ENCODE measurements at regions not wholly inside any gene's neighbourhood (a gene's known extent, or its start where the extent isn't known, plus 50 kb on each side); places are given as distances from the start of the nearest gene placed in this dataset.

DNA sequence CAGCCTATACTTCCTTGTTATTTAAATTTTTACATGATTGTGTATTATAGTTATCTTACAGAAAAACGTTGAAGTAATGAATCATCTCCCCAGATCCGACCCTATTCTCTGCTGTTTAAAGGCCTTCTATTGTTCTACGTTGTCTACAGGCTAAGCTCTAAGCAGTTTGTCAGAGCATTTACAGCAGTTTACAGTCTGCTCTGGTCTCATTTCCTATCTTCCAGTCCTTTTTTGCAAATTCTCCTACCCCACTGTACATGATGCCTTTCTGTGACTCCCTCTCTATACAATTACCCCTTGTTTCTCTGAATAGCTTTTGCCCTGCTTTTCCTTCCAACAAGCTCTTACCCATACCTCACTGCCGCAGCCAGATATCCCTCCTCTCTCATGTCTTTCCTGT is 319.2 kb upstream of the FMN2 start:
- DNase-seq (ENCODE audit: insufficient read length, low spot score, missing footprints) = no peak
- no peaks in the 10 kb centered on the region for H3K79me2 ChIP-seq (ENCODE audit: insufficient read depth, low read length)

DNA sequence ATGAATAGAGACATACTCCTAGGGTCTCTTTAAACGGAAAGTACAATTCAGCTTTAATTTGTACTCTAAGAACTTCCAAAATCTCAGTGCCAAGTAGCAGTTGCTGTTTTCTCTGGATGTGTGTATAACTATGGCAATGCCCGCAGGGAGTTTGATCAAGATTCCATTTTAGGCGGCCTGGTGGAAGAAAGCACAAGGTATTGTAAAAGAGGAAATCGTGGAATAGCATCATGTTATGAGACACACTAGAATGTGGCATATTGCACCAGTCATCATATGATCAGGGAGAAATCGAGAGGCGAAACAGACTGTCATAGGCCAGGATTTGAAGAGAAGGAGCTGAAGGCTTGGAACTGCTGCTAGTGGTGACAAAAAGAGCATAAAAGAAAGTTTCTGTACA is 316.2 kb upstream of the FMN2 start:
- H3K4me2 ChIP-seq (ENCODE audit: insufficient read depth, low read length) = no peak overlapping the region
- H3K27me3 ChIP-seq (ENCODE audit: insufficient read depth, low read length) = no peaks in the 10 kb centered on the region
- no peaks in the 10 kb centered on the region for H3K4me1 ChIP-seq (ENCODE audit: insufficient read depth, low read length)
- no peaks in the 10 kb centered on the region for H3K36me3 ChIP-seq (ENCODE audit: insufficient read depth, low read length)
- TF ChIP-seq, protein P1, sequence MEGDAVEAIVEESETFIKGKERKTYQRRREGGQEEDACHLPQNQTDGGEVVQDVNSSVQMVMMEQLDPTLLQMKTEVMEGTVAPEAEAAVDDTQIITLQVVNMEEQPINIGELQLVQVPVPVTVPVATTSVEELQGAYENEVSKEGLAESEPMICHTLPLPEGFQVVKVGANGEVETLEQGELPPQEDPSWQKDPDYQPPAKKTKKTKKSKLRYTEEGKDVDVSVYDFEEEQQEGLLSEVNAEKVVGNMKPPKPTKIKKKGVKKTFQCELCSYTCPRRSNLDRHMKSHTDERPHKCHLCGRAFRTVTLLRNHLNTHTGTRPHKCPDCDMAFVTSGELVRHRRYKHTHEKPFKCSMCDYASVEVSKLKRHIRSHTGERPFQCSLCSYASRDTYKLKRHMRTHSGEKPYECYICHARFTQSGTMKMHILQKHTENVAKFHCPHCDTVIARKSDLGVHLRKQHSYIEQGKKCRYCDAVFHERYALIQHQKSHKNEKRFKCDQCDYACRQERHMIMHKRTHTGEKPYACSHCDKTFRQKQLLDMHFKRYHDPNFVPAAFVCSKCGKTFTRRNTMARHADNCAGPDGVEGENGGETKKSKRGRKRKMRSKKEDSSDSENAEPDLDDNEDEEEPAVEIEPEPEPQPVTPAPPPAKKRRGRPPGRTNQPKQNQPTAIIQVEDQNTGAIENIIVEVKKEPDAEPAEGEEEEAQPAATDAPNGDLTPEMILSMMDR (IDR thresholded peaks at IDR 0.05; ENCODE audit: extremely low read depth, low read depth, low read length) = no peak
- no peaks in the 10 kb centered on the region for H4K20me1 ChIP-seq (ENCODE audit: insufficient read depth, low read length)
- no peak overlapping the region for H2AFZ ChIP-seq (ENCODE audit: low read length)
- DNase-seq (ENCODE audit: insufficient read length, low spot score, missing footprints) = no peak
- H3K27ac ChIP-seq (ENCODE audit: low read depth, low read length) = no peak overlapping the region
- no peaks in the 10 kb centered on the region for H3K79me2 ChIP-seq (ENCODE audit: insufficient read depth, low read length)
- peaks cover 2% of the 10 kb centered on the region for H3K9me3 ChIP-seq (ENCODE audit: low read depth, low read length)
- no peak overlapping the region for H3K4me3 ChIP-seq (ENCODE audit: insufficient read depth, low read length)

More for the DNA sequence above, 319.2 kb upstream of the FMN2 start:
- no peaks in the 10 kb centered on the region for H3K27me3 ChIP-seq (ENCODE audit: insufficient read depth, low read length)
- TF ChIP-seq, protein P1 (IDR thresholded peaks at IDR 0.05; ENCODE audit: extremely low read depth, low read depth, low read length) = no peak
- no peak overlapping the region for H3K27ac ChIP-seq (ENCODE audit: low read depth, low read length)
- no peaks in the 10 kb centered on the region for H3K36me3 ChIP-seq (ENCODE audit: insufficient read depth, low read length)
- no peak overlapping the region for H2AFZ ChIP-seq (ENCODE audit: low read length)
- H3K4me3 ChIP-seq (ENCODE audit: insufficient read depth, low read length) = no peak overlapping the region
- peaks cover 2% of the 10 kb centered on the region for H3K9me3 ChIP-seq (ENCODE audit: low read depth, low read length)
- no peak overlapping the region for H3K4me2 ChIP-seq (ENCODE audit: insufficient read depth, low read length)
- H3K4me1 ChIP-seq (ENCODE audit: insufficient read depth, low read length) = no peaks in the 10 kb centered on the region
- H4K20me1 ChIP-seq (ENCODE audit: insufficient read depth, low read length) = no peaks in the 10 kb centered on the region

DNA sequence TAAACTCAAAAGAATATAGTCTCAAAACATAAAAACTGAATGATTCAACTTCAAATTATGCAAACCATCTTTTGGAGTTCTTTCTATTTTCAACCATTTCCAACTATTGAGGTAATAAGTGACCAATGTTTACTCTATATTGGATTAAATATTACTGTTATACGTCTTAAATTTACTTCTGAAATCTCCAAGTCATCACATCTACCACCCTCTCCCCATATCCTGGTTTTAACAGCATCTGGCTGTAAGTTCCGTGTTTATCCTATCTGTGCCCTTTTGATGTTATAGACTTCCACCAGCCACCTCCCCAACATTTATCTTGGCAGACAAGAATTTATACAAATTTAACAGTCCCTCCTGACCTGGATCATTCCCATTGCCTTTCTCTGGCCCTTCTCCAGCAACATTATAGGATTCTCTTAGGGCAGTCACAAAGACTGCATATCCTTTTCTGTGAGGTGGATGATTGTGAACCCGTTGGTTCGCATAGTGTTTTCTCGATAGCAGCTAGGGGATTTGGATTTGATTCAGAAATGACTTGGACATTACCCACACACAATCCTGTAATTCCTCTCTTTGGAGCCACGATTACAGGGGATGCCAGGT is 313.4 kb upstream of the FMN2 start:
- H2AFZ ChIP-seq (ENCODE audit: low read length) = no peak overlapping the region
- TF ChIP-seq, protein P1 (IDR thresholded peaks at IDR 0.05; ENCODE audit: extremely low read depth, low read depth, low read length) = no peak
- peaks cover 2% of the 10 kb centered on the region for H3K9me3 ChIP-seq (ENCODE audit: low read depth, low read length)
- DNase-seq (ENCODE audit: insufficient read length, low spot score, missing footprints) = no peak
- no peaks in the 10 kb centered on the region for H3K4me1 ChIP-seq (ENCODE audit: insufficient read depth, low read length)
- no peak overlapping the region for H3K4me2 ChIP-seq (ENCODE audit: insufficient read depth, low read length)
- no peak overlapping the region for H3K27ac ChIP-seq (ENCODE audit: low read depth, low read length)
- H3K4me3 ChIP-seq (ENCODE audit: insufficient read depth, low read length) = no peak overlapping the region
- no peaks in the 10 kb centered on the region for H3K36me3 ChIP-seq (ENCODE audit: insufficient read depth, low read length)
- no peaks in the 10 kb centered on the region for H3K79me2 ChIP-seq (ENCODE audit: insufficient read depth, low read length)
- no peaks in the 10 kb centered on the region for H3K27me3 ChIP-seq (ENCODE audit: insufficient read depth, low read length)
- H4K20me1 ChIP-seq (ENCODE audit: insufficient read depth, low read length) = no peaks in the 10 kb centered on the region

DNA sequence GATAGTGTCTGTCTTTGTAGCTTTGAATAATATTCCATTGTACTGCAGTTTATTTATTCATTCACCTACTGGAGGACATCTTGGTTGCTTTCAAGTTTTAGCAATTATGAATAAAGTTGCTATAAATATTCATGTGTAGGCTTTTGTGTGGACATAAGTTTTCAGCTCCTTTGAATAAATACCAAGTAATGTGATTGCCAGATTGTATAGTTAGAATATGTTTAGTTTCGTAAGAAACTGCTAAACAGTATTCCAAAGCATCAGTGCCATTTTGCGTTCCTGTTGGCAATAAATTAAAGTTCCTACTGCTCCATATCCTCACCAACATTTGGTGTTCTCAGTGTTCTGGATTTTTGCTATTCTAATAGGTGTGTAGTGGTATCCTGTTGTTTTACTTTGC is 311.7 kb upstream of the FMN2 start:
- Histone ChIP-seq H3K4me2 (ENCODE audit: insufficient read depth, low read length) (no peak overlapping the region), H3K27ac (ENCODE audit: low read depth, low read length) (no peak overlapping the region), H3K36me3 (ENCODE audit: insufficient read depth, low read length) (no peaks in the 10 kb centered on the region), H2AFZ (ENCODE audit: low read length) (no peak overlapping the region), H3K9me3 (ENCODE audit: low read depth, low read length) (no peaks in the 10 kb centered on the region), H4K20me1 (ENCODE audit: insufficient read depth, low read length) (no peaks in the 10 kb centered on the region), H3K79me2 (ENCODE audit: insufficient read depth, low read length) (no peaks in the 10 kb centered on the region), H3K4me1 (ENCODE audit: insufficient read depth, low read length) (no peaks in the 10 kb centered on the region), H3K27me3 (ENCODE audit: insufficient read depth, low read length) (no peaks in the 10 kb centered on the region), H3K4me3 (ENCODE audit: insufficient read depth, low read length) (no peak overlapping the region)
- DNase-seq (ENCODE audit: insufficient read length, low spot score, missing footprints) = no peak
- TF ChIP-seq, protein P1 (IDR thresholded peaks at IDR 0.05; ENCODE audit: extremely low read depth, low read depth, low read length) = no peak

All from osteoblast (primary cell).